Activated CD4-positive, alpha-beta T cell treated with anti-CD3 and anti-CD28 coated beads, Interleukin-10, Interleukin-2, amounts not matched to agents 100 ng/mL and 50 ng/mL, durations not matched to agents 16 hours and 8 hours (primary cell): ENCODE measurements at regions not wholly inside any gene's neighbourhood (a gene's known extent, or its start where the extent isn't known, plus 50 kb on each side); places are given as distances from the start of the nearest gene placed in this dataset.
"Not testable (repeated sequence)": the region's sequence is repeated elsewhere in the genome, so short reads cannot be mapped to it uniquely, and the experiment has no call there.

ENCODE experiments used
- DNase-seq: peaks from one replicate; pipeline ENCODE4 v3.0.0-alpha.2; 2020

- no peak for DNase-seq
These were observed 420.8 kb upstream of the GRAMD2B start for GRCh38 chr5:126002222-126002897.

- DNase-seq = no peak
These were observed 419.9 kb upstream of the GRAMD2B start for GRCh38 chr5:126003309-126003708.

GRCh38 chr5:126004636-126005035 lies 418.6 kb upstream of the GRAMD2B start:
- DNase-seq = no peak

- DNase-seq = no peak
These were observed 415.4 kb upstream of the GRAMD2B start for GRCh38 chr5:126007841-126008240.

- DNase-seq = no peak
These were observed 413.6 kb upstream of the GRAMD2B start for GRCh38 chr5:126009566-126009965.

DNA sequence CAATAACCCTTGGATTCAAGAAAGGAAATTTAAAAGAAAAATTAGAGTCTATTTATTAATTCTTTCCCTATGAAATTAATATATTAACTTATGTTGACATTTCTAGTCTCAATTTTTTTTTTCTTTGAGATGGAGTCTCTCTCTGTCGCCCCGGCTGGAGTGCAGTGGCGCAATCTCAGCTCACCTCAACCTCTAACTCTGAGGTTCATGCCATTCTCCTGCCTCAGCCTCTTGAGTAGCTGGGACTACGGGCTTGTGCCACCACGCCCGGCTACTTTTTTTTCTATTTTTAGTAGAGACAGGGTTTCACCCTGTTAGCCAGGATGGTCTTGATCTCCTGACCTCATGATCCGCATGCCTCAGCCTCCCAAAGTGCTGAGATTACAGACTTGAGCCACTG lies 411.7 kb upstream of the GRAMD2B start:
- not testable (repeated sequence) for DNase-seq

DNA sequence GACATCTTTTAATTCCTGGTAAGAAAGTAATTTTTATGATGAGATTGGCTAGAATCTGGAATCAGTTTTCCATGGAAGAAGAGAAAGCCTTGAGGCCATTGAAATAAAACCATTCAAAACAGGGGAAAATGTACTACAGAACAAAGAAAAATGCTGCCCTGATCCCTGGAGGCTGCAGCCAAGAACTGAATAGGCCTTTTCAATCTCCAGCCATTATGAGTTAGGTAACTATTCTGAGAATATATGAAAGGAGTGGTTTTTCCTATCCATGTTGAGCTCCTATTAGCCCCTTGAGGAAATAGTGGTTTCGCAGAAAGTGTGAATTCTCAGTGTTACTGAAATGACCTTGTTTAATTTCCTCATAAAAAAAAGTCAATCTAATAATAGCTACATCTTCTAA lies 408.5 kb upstream of the GRAMD2B start:
- no peak for DNase-seq

DNA sequence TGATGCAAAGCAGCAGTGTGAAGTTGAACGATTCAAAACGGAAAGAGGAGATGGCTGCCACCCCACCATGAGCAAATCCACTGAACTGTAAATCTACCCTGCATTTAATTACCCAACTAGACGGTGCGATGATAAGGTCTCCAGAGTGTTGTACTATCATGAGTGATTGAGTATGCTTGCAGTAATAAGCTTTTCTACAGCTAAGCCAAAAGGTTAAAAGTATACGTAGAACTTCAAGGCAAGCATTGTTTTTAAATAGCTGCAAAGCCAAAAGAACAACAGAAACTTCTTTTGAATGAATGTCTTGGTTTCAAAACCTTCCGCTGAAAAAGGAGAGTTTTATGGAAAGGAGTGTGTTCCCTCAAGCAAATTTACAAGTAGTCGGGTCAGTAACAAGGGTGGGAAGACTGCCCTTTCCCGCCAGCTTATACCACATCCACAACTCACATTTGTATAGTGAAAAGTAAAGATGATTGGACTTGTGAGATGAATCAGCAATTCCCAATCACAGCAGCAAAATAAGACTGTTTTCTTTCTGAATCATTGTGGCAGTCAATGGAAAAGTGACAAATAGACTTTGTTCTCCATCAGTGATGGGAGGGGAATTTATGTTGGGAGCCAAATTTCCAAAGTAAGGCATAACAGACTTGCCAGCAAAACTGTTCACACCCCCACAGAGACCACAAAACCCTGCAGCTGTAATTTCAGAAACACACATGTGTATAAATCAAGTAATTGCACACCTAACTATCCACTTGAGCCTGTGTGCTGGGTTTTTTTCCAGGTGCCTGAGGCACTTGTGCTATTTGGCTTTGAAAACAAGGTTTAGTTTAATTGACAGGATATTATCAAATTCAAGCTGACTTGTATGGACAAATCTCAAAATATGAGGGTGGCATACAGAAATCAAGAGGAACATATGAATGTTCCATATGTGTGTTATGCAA lies 407.7 kb upstream of the GRAMD2B start:
- no peak for DNase-seq

GRCh38 chr5:126016256-126016655 lies 407.0 kb upstream of the GRAMD2B start:
- DNase-seq = no peak

- DNase-seq = no peak
These were observed 406.1 kb upstream of the GRAMD2B start for GRCh38 chr5:126017096-126017495.

DNA sequence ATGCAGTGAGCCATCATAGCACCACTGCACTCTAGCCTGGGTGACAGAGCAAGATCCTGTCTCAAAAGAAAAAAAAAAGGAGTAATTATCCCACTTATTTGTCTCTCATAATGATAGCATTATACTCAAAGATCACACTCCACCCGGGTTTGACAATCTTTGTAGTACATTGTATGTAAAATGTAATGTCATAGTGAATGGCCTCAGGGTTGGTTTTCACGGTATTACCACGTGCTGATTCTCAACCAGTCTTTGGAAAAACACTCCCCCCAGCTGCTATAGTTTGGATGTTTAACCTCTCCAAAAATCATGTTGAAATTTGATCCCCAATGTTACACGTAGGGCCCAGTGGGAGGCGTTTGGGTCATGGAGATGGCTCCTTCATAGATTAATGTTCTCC lies 402.4 kb upstream of the GRAMD2B start:
- no peak for DNase-seq

- no peak for DNase-seq
These were observed 399.2 kb upstream of the GRAMD2B start for GRCh38 chr5:126023994-126024441.

DNA sequence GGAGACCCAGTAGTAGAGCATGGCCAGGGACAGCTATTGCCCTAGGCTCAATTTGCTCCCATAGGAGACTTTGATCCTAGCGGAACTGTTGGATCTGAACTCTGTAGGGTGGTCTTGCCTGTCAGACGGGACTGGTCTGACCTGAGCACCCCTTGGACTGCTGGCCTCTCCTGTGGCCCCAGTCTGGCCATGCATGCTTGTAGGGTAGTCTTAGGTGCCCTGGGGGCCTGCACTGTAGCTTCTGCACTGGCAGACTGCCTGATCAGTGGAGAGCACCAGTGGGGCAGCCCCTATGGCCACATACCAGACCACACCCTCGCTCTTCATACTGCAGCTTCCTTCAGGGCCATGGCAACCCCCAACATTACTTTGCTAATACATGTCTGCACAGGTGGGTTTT lies 396.1 kb upstream of the GRAMD2B start:
- DNase-seq = no peak

DNA sequence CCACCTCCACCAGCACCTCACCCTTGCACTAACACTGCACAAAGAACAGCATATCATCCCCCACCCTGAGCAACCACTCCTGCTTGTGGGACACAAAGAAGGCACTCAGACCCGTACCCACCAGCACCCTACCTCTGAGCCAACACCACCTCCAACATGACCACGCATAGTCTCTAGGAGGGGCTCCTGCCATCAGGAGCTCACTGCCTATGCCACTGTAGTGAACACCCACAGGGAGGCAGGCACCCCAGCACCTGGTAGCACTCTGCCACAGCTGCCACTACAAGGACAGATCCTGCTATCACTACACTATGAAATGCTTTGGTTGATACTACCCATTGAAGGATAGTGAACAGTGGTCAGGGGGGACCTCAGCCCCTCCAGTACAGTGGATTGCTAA lies 395.6 kb upstream of the GRAMD2B start:
- no peak for DNase-seq

DNA sequence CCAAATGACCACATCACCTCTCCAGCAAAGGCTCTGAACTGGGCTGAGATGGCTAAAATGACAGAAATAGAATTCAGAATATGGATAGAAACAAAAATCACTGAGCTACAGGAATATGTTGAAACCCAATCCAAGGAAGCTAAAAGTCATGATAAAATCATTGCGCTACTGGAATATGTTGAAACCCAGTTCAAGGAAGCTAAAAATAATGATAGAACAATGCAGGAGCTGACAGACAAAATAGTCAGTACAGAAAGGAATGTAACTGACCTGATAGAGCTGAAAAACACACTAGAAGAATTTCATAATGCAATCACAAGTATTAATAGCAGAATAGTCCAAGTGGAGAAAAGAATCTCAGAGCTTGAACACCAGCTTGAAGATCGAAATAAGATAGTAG lies 394.9 kb upstream of the GRAMD2B start:
- DNase-seq = no peak

- not testable (repeated sequence) for DNase-seq
These were observed 393.9 kb upstream of the GRAMD2B start for GRCh38 chr5:126029282-126029681.

- DNase-seq = no peak
These were observed 392.5 kb upstream of the GRAMD2B start for GRCh38 chr5:126030698-126031097.

DNA sequence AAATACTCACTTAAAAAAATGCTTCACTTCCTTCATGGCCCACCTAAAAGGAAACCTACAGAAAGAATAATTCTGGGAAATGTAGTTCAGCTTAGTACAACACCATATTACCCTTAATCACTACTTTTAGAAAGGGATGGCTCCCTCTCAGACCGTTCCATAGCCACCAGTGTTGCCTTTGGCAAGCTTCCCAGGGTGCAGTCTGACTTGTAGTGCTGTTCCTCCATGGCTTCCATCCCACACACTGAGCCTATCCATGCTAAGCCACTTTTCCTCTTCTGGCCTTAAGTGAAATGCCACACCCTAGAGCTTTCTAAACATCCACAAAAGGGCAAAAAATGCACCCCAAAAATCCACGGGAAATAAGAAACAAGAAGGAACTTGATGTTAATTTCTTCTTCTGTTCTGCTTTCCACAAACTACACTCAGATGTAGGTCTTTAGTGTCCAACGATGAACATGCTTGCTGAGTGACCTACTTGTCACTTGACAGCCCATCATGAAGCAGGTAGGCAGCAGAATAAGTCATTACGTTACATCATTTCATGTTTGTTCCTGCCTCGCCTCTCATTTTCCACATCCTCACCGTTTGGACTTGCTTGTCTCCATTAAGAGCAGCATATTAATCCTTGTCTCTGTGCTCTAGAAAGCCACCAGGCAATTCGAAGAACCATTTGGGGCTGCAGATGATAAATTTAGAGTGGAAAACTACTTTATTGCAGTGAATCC lies 391.1 kb upstream of the GRAMD2B start:
- no peak for DNase-seq

DNA sequence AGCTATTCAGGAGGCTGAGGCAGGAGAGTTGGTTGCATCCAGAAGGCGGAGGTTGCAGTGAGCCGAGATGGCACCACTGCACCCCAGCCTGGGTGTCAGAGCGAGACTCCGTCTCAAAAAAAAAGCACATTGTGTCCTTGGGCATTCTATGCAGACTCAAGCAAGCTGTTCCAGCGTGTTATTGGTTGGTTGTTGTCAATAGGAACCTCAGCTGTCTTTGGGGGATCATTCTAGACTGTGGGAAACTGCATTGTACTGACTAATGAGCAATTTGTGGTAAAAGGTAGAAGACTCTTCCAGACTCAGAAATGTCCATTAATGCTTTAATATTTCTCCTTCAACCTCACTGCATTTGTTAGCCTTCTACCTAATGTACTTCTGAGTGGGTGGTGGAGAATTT lies 379.5 kb upstream of the GRAMD2B start:
- no peak for DNase-seq

GRCh38 chr5:126044111-126044668 lies 379.0 kb upstream of the GRAMD2B start:
- DNase-seq = peak; percentile 9

DNA sequence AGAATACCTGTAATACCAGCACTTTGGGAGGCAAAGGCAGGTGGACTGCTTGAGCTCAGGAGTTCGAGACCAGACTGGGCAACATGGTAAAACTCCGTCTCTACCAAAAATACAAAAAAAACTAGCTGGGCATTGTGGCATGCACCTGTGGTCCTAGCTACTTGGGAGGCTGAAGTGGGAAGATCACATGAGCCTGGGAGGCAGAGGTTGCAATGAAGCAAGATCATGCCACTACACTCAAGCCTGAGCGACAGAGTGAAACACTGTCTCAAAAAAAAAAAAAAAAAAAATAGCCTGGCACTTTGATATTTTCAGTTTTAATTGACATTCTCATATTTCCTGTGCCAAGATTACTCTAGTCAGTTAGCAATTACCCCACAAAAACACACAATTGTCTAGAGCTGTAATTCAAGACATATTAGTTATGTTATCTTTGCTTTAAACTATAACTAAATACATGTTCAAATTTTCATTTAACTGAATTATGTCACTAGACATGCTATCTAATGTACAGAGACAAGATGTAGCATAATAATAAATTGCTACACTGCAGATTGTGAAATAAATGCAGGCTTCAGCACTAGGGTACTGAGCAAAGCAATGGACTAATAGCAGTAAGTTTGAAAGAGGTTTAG lies 378.2 kb upstream of the GRAMD2B start:
- DNase-seq = no peak

GRCh38 chr5:126046318-126046717 lies 376.9 kb upstream of the GRAMD2B start:
- no peak for DNase-seq
